HG03097 (cell line): ENCODE measurements at regions not wholly inside any gene's neighbourhood (a gene's known extent, or its start where the extent isn't known, plus 50 kb on each side); places are given as distances from the start of the nearest gene placed in this dataset.
"Not testable (repeated sequence)": the region's sequence is repeated elsewhere in the genome, so short reads cannot be mapped to it uniquely, and the experiment has no call there.

Experiments used
- ATAC-seq: cut with Tn5 transposase; IDR thresholded peaks from one replicate; pipeline ENCODE4 v1.9.1; 2021; ENCODE audit not compliant: unreplicated experiment, low FRiP score

DNA sequence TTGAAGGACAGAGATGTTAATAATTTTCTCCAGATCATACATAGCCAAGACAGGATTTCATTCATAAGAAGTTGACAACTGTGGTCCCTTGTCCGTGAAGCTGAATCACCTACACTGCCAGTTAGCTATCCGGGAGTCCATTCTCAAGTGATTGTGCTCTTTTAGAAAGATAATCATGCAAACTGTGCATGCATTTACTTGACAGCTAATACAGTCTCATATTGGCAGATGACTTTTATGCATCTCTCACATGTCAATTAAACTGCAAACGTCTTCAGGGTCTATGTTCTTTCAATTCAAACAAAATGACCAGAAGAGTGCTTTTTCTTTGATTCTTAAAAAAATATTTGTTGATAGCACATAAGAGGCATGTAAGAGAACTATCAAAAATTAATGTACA is 1572.9 kb downstream of the C4orf33 start:
- no peak for ATAC-seq

- ATAC-seq = no peak
Measured at GRCh38 chr4:130675266-130675665, 1579.3 kb downstream of the C4orf33 start.

DNA sequence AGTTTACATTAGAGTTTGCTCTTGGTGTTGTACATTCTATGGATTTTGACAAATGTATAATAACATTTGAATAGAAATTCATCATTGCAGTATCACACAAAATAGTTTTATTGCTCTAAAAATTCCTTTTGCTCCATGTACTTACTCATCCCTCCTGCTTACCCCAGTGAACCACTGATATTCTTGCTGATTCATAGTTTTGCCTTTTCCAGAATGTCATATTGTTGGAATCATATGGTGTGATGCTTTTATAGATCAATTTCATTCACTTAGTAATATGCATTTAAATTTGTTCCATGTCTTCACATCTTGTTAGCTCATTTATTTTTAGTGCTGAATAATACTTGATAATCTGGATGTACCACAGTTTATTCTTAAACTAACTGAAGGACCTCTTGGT is 1593.2 kb downstream of the C4orf33 start:
- ATAC-seq = no peak

DNA sequence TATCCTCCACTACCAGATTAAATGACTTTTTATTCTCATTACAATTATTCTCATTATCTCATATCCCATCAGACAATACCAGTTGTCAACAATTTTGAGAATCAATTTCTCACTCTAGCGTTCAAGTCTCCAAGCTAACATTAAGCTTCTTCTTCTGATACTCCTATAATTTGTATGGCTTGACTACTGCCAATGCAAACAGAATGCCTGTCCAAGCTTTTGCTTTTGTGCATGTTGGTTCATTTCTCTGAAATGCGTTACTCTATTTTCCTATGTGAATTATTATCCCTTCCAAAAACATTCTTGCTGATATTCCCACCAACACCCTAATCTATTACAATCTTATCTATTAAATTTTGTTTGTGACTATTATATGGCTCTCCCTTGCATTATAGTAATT is 1602.3 kb downstream of the C4orf33 start:
- ATAC-seq = no peak

- no peak for ATAC-seq
Measured at GRCh38 chr4:130699004-130699403, 1603.1 kb downstream of the C4orf33 start.

GRCh38 chr4:130703211-130703935 is 1607.4 kb downstream of the C4orf33 start:
- ATAC-seq = no peak

GRCh38 chr4:130705023-130705422 is 1609.1 kb downstream of the C4orf33 start:
- ATAC-seq = no peak

GRCh38 chr4:130712038-130712437 is 1616.1 kb downstream of the C4orf33 start:
- ATAC-seq = no peak

- no peak for ATAC-seq
Measured at GRCh38 chr4:130714006-130714405, 1618.1 kb downstream of the C4orf33 start.

DNA sequence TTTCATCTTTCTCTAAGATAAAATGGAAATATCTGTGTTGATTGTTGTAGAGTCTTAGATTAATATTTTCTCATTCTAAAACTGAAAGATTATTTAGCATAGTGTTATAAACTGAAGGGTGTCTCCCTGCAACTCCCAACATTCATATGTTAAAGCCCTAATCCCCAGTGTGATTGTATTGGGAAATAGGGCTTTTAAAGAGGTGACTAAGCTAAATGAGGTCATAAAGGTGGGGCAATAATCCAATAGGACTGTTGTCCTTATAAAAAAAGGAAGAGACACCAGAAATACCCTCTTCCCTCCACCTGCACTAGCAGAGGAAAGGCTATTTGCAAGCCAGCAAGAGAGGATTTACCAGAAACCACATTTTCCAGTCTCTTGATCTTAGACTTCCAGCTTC is 1626.4 kb downstream of the C4orf33 start:
- ATAC-seq = no peak

- ATAC-seq = no peak
Measured at GRCh38 chr4:130736436-130737185, 1640.7 kb downstream of the C4orf33 start.

DNA sequence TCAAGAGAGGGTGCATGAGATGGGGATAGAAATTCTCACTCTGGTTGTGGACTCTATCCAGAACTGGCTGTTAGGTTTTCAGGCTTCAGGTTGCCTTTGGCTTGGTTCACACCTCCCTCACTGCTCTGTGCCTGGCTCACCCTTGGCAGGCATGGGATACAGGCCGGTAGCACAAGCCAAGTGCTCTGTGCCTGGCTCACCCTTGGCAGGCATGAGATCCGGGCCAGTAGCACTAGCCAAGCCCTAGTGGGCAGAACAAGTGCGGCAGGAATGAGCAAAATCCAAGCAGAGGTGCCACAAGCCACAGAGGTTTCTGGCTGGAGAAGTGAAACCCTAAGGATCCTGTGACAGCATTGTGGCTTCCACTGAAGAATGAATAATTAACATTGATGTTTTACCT is 1642.3 kb downstream of the C4orf33 start:
- ATAC-seq = no peak

- ATAC-seq = no peak
Measured at GRCh38 chr4:130747842-130748241, 1651.9 kb downstream of the C4orf33 start.

GRCh38 chr4:130753926-130754325 is 1658.0 kb downstream of the C4orf33 start:
- ATAC-seq = no peak

DNA sequence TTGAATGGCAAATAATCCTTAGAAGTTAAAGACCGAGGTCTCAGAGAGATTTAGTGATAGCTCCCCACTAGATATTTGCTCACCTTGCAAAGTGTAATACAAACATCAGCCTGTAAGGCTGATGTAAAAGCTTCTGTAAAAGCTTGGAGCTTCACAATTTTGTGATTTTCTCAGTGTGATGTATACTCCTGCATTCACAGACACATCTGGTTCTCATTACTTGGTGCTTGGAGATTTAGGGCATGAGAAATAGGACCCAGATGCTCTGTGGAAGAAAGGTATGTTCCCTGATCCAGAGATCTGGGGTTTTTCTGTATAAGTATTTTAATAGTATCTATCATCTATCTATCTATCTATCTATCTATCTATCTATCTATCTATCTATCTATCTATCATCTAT is 1664.3 kb downstream of the C4orf33 start:
- ATAC-seq = no peak

GRCh38 chr4:130767384-130767783 is 1671.4 kb downstream of the C4orf33 start:
- not testable (repeated sequence) for ATAC-seq

GRCh38 chr4:130772966-130773365 is 1677.0 kb downstream of the C4orf33 start:
- not testable (repeated sequence) for ATAC-seq

GRCh38 chr4:130808492-130808891 is 1712.5 kb downstream of the C4orf33 start:
- no peak for ATAC-seq

DNA sequence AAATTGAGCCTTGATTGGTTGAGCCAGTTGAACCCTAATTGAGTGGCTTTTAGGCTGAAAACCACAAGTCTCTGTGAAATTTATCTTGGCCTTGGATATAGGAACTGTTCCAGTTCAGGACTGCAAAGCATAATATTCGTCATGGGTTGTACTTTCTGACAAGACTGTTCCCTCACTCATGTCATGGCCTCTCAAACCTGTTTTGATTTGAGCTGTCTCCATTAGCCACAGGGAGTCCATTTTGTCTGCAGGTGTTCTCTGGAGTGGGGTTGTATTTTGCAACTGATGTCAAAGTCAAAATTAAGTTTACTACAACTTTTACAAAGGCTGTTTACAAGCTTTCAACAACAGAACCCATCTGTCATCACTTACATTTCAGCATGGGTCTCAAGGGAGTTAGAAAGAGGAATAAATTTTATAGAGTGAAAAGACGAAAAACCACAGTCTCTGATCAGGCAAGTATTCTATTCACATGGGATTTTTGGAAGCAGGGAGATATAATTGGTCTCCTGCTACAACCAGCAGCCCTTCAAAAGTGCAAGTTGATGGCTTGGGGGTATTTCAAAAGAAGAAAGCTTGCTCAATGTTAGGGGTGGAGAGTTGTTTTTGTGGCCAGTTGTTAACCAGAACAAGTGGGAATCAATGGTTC is 1716.3 kb downstream of the C4orf33 start:
- no peak for ATAC-seq

GRCh38 chr4:130814896-130815295 is 1718.9 kb downstream of the C4orf33 start:
- no peak for ATAC-seq

GRCh38 chr4:130820448-130820847 is 1724.5 kb downstream of the C4orf33 start:
- ATAC-seq = no peak

DNA sequence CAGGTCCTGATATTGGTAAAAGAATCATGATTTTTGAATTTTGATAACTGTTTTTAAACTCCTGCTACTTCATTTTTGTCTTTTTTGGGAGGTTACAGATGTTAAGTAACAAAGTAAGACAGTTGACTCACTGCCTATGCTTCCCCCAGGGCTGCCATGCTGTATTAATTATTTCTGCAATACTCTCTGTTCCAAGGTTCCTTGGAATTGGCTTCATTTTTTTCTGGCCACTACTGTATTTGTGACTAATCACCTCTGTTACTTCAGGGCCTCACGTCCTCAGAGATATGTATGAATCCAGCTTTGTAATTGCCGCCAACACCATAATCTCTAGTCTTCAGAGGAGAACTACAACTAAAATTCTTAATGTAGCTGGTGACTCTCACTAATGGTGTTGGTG is 1729.3 kb downstream of the C4orf33 start:
- no peak for ATAC-seq
